ENCODE measurements at regions not wholly inside any gene's neighbourhood (a gene's known extent, or its start where the extent isn't known, plus 50 kb on each side); places are given as distances from the start of the nearest gene placed in this dataset.

GRCh38 chrX:45711231-45711630, 510.6 kb upstream of the DIPK2B start:
- Histone ChIP-seq H3K4me1 (ENCODE audit: insufficient read depth, low read length) (peaks cover 60% of the 10 kb centered on the region), H3K9me3 (ENCODE audit: low read depth, low read length) (no peaks in the 10 kb centered on the region), H4K20me1 (ENCODE audit: insufficient read depth, low read length) (no peaks in the 10 kb centered on the region), H3K4me2 (ENCODE audit: insufficient read depth, low read length) (peak overlapping the region; percentile 74), H3K27me3 (ENCODE audit: insufficient read depth, low read length) (no peaks in the 10 kb centered on the region), H2AFZ (ENCODE audit: low read length) (no peak overlapping the region), H3K27ac (ENCODE audit: low read depth, low read length) (peak overlapping the region; percentile 73), H3K79me2 (ENCODE audit: insufficient read depth, low read length) (no peaks in the 10 kb centered on the region), H3K4me3 (ENCODE audit: insufficient read depth, low read length) (peak overlapping the region; percentile 41), H3K36me3 (ENCODE audit: insufficient read depth, low read length) (no peaks in the 10 kb centered on the region)
- no peak for DNase-seq (ENCODE audit: insufficient read length, low spot score, missing footprints)
- TF ChIP-seq CTCF (IDR thresholded peaks at IDR 0.05; ENCODE audit: extremely low read depth, low read depth, low read length) = no peak

- TF ChIP-seq CTCF (IDR thresholded peaks at IDR 0.05; ENCODE audit: extremely low read depth, low read depth, low read length) = no peak
- Histone ChIP-seq H3K4me3 (ENCODE audit: insufficient read depth, low read length) (no peak overlapping the region), H3K27ac (ENCODE audit: low read depth, low read length) (peak overlapping the region; percentile 90), H3K27me3 (ENCODE audit: insufficient read depth, low read length) (no peaks in the 10 kb centered on the region), H3K36me3 (ENCODE audit: insufficient read depth, low read length) (no peaks in the 10 kb centered on the region), H3K4me1 (ENCODE audit: insufficient read depth, low read length) (peaks cover 50% of the 10 kb centered on the region), H4K20me1 (ENCODE audit: insufficient read depth, low read length) (no peaks in the 10 kb centered on the region), H2AFZ (ENCODE audit: low read length) (no peak overlapping the region), H3K9me3 (ENCODE audit: low read depth, low read length) (no peaks in the 10 kb centered on the region), H3K4me2 (ENCODE audit: insufficient read depth, low read length) (peak overlapping the region; percentile 74), H3K79me2 (ENCODE audit: insufficient read depth, low read length) (no peaks in the 10 kb centered on the region)
- peak; percentile 84 for DNase-seq (ENCODE audit: insufficient read length, low spot score, missing footprints)
Measured at GRCh38 chrX:45710081-45710801, 509.6 kb upstream of the DIPK2B start.

- H3K4me1 ChIP-seq (ENCODE audit: insufficient read depth, low read length) = peaks cover 45% of the 10 kb centered on the region
- peak; percentile 81 for DNase-seq (ENCODE audit: insufficient read length, low spot score, missing footprints)
Measured at GRCh38 chrX:45709381-45709780, 508.7 kb upstream of the DIPK2B start.

More at GRCh38 chrX:45709381-45709780, 508.7 kb upstream of the DIPK2B start:
- Histone ChIP-seq H4K20me1 (ENCODE audit: insufficient read depth, low read length) (no peaks in the 10 kb centered on the region), H3K36me3 (ENCODE audit: insufficient read depth, low read length) (no peaks in the 10 kb centered on the region), H3K79me2 (ENCODE audit: insufficient read depth, low read length) (no peaks in the 10 kb centered on the region), H3K4me3 (ENCODE audit: insufficient read depth, low read length) (no peak overlapping the region), H3K27ac (ENCODE audit: low read depth, low read length) (peak overlapping the region; percentile 90), H3K9me3 (ENCODE audit: low read depth, low read length) (no peaks in the 10 kb centered on the region), H3K4me2 (ENCODE audit: insufficient read depth, low read length) (no peak overlapping the region), H3K27me3 (ENCODE audit: insufficient read depth, low read length) (no peaks in the 10 kb centered on the region), H2AFZ (ENCODE audit: low read length) (no peak overlapping the region)
- TF ChIP-seq CTCF (IDR thresholded peaks at IDR 0.05; ENCODE audit: extremely low read depth, low read depth, low read length) = no peak
